HL-60 (cell line): ENCODE measurements at regions not wholly inside any gene's neighbourhood (a gene's known extent, or its start where the extent isn't known, plus 50 kb on each side); places are given as distances from the start of the nearest gene placed in this dataset.

Experiments used
- CTCF ChIP-seq: IDR thresholded peaks from one replicate; pipeline ENCODE4 v1.5.1; 2011; ENCODE audit warnings: low read length, control low read depth, inconsistent platforms; ENCODE audit not compliant: insufficient read depth
- GABPA ChIP-seq: IDR thresholded peaks from 2 replicates; pipeline ENCODE4 v1.6.1; 2012; ENCODE audit warnings: low read depth
- POLR2AphosphoS5 ChIP-seq: IDR thresholded peaks from 2 replicates; pipeline ENCODE4 v1.6.1; 2012; ENCODE audit warnings: low read depth
- SPI1 ChIP-seq: IDR thresholded peaks from 2 replicates; pipeline ENCODE4 v1.6.1; 2012; ENCODE audit warnings: low read depth, mild to moderate bottlenecking, borderline replicate concordance
- TF ChIP-seq, protein P1 (sequence below): IDR thresholded peaks from 2 replicates; pipeline ENCODE4 v1.6.1; 2012; ENCODE audit warnings: low read depth; ENCODE audit not compliant: insufficient replicate concordance

- no peak for TF ChIP-seq CTCF
- no peak for TF ChIP-seq POLR2AphosphoS5
- TF ChIP-seq GABPA = no peak
- TF ChIP-seq SPI1 = no peak
- TF ChIP-seq, protein P1, sequence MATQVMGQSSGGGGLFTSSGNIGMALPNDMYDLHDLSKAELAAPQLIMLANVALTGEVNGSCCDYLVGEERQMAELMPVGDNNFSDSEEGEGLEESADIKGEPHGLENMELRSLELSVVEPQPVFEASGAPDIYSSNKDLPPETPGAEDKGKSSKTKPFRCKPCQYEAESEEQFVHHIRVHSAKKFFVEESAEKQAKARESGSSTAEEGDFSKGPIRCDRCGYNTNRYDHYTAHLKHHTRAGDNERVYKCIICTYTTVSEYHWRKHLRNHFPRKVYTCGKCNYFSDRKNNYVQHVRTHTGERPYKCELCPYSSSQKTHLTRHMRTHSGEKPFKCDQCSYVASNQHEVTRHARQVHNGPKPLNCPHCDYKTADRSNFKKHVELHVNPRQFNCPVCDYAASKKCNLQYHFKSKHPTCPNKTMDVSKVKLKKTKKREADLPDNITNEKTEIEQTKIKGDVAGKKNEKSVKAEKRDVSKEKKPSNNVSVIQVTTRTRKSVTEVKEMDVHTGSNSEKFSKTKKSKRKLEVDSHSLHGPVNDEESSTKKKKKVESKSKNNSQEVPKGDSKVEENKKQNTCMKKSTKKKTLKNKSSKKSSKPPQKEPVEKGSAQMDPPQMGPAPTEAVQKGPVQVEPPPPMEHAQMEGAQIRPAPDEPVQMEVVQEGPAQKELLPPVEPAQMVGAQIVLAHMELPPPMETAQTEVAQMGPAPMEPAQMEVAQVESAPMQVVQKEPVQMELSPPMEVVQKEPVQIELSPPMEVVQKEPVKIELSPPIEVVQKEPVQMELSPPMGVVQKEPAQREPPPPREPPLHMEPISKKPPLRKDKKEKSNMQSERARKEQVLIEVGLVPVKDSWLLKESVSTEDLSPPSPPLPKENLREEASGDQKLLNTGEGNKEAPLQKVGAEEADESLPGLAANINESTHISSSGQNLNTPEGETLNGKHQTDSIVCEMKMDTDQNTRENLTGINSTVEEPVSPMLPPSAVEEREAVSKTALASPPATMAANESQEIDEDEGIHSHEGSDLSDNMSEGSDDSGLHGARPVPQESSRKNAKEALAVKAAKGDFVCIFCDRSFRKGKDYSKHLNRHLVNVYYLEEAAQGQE = no peak
Measured at GRCh38 chr4:145289403-145290076, 109.2 kb upstream of the OTUD4 start.
